ENCODE measurements at regions not wholly inside any gene's neighbourhood (a gene's known extent, or its start where the extent isn't known, plus 50 kb on each side); places are given as distances from the start of the nearest gene placed in this dataset.
"Not testable (repeated sequence)": the region's sequence is repeated elsewhere in the genome, so short reads cannot be mapped to it uniquely, and the experiment has no call there.

- DNase-seq (ENCODE audit: low read depth, low spot score) = no peak
- Histone ChIP-seq H3K4me3 (ENCODE audit: low read depth, low read length) (no peak overlapping the region), H3K9me3 (ENCODE audit: control insufficient read depth, insufficient read depth, low read length) (peaks cover 48% of the 10 kb centered on the region), H3K27ac (ENCODE audit: low read depth, low read length) (no peak overlapping the region), H3K27me3 (ENCODE audit: control insufficient read depth, insufficient read depth, low read length) (no peaks in the 10 kb centered on the region)
- ChIA-PET POLR2A (no interaction called here), CTCF (no interaction called here)
- no peak for TF ChIP-seq CTCF (IDR thresholded peaks at IDR 0.05; ENCODE audit: low read depth, low read length)
Observed at GRCh38 chr20:30630761-30631160, 626.7 kb upstream of the DEFB115 start.

GRCh38 chr20:30631261-30631789 lies 626.1 kb upstream of the DEFB115 start:
- H3K27ac ChIP-seq (ENCODE audit: low read depth, low read length); CTCF ChIA-PET; H3K4me3 ChIP-seq (ENCODE audit: low read depth, low read length); DNase-seq (ENCODE audit: low read depth, low spot score); POLR2A ChIA-PET; H3K27me3 ChIP-seq (ENCODE audit: control insufficient read depth, insufficient read depth, low read length): not testable (repeated sequence)
- H3K9me3 ChIP-seq (ENCODE audit: control insufficient read depth, insufficient read depth, low read length) = peaks cover 51% of the 10 kb centered on the region

- CTCF ChIA-PET; POLR2A ChIA-PET; DNase-seq (ENCODE audit: low read depth, low spot score): not testable (repeated sequence)
Observed at GRCh38 chr20:30632773-30633172, 624.7 kb upstream of the DEFB115 start.

GRCh38 chr20:30641522-30641921 lies 615.9 kb upstream of the DEFB115 start:
- POLR2A ChIA-PET; H3K27ac ChIP-seq (ENCODE audit: low read depth, low read length); H3K4me3 ChIP-seq (ENCODE audit: low read depth, low read length); H3K27me3 ChIP-seq (ENCODE audit: control insufficient read depth, insufficient read depth, low read length); CTCF ChIA-PET; DNase-seq (ENCODE audit: low read depth, low spot score): not testable (repeated sequence)
- peaks cover 10% of the 10 kb centered on the region for H3K9me3 ChIP-seq (ENCODE audit: control insufficient read depth, insufficient read depth, low read length)

More at GRCh38 chr20:30632773-30633172, 624.7 kb upstream of the DEFB115 start:
- not testable (repeated sequence) for H3K4me3 ChIP-seq (ENCODE audit: low read depth, low read length); H3K27me3 ChIP-seq (ENCODE audit: control insufficient read depth, insufficient read depth, low read length); H3K27ac ChIP-seq (ENCODE audit: low read depth, low read length)
- peaks cover 50% of the 10 kb centered on the region for H3K9me3 ChIP-seq (ENCODE audit: control insufficient read depth, insufficient read depth, low read length)

- DNase-seq (ENCODE audit: low read depth, low spot score); H3K27ac ChIP-seq (ENCODE audit: low read depth, low read length); POLR2A ChIA-PET; H3K27me3 ChIP-seq (ENCODE audit: control insufficient read depth, insufficient read depth, low read length); CTCF ChIA-PET; H3K9me3 ChIP-seq (ENCODE audit: control insufficient read depth, insufficient read depth, low read length); H3K4me3 ChIP-seq (ENCODE audit: low read depth, low read length): not testable (repeated sequence)
Observed at GRCh38 chr20:30660982-30661381, 596.5 kb upstream of the DEFB115 start.

GRCh38 chr20:30668418-30668817 lies 589.0 kb upstream of the DEFB115 start:
- POLR2A ChIA-PET; H3K27me3 ChIP-seq (ENCODE audit: control insufficient read depth, insufficient read depth, low read length); H3K4me3 ChIP-seq (ENCODE audit: low read depth, low read length); H3K9me3 ChIP-seq (ENCODE audit: control insufficient read depth, insufficient read depth, low read length); H3K27ac ChIP-seq (ENCODE audit: low read depth, low read length); CTCF ChIA-PET; DNase-seq (ENCODE audit: low read depth, low spot score): not testable (repeated sequence)

- H3K27ac ChIP-seq (ENCODE audit: low read depth, low read length); POLR2A ChIA-PET; CTCF ChIA-PET; H3K9me3 ChIP-seq (ENCODE audit: control insufficient read depth, insufficient read depth, low read length); DNase-seq (ENCODE audit: low read depth, low spot score); H3K4me3 ChIP-seq (ENCODE audit: low read depth, low read length); H3K27me3 ChIP-seq (ENCODE audit: control insufficient read depth, insufficient read depth, low read length): not testable (repeated sequence)
Observed at GRCh38 chr20:30669330-30670029, 588.0 kb upstream of the DEFB115 start.

- CTCF ChIA-PET = not testable (repeated sequence)
Observed at GRCh38 chr20:30671120-30671519, 586.3 kb upstream of the DEFB115 start.

GRCh38 chr20:30675988-30676564 lies 581.4 kb upstream of the DEFB115 start:
- DNase-seq (ENCODE audit: low read depth, low spot score); H3K27me3 ChIP-seq (ENCODE audit: control insufficient read depth, insufficient read depth, low read length); H3K4me3 ChIP-seq (ENCODE audit: low read depth, low read length); H3K27ac ChIP-seq (ENCODE audit: low read depth, low read length); H3K9me3 ChIP-seq (ENCODE audit: control insufficient read depth, insufficient read depth, low read length); POLR2A ChIA-PET; CTCF ChIA-PET: not testable (repeated sequence)

More at GRCh38 chr20:30671120-30671519, 586.3 kb upstream of the DEFB115 start:
- DNase-seq (ENCODE audit: low read depth, low spot score); POLR2A ChIA-PET; H3K4me3 ChIP-seq (ENCODE audit: low read depth, low read length); H3K27me3 ChIP-seq (ENCODE audit: control insufficient read depth, insufficient read depth, low read length); H3K27ac ChIP-seq (ENCODE audit: low read depth, low read length); H3K9me3 ChIP-seq (ENCODE audit: control insufficient read depth, insufficient read depth, low read length): not testable (repeated sequence)

- H3K9me3 ChIP-seq (ENCODE audit: control insufficient read depth, insufficient read depth, low read length); H3K4me3 ChIP-seq (ENCODE audit: low read depth, low read length); CTCF ChIA-PET; H3K27me3 ChIP-seq (ENCODE audit: control insufficient read depth, insufficient read depth, low read length); H3K27ac ChIP-seq (ENCODE audit: low read depth, low read length); DNase-seq (ENCODE audit: low read depth, low spot score); POLR2A ChIA-PET: not testable (repeated sequence)
Observed at GRCh38 chr20:30682236-30682635, 575.2 kb upstream of the DEFB115 start.

- H3K27ac ChIP-seq (ENCODE audit: low read depth, low read length); H3K9me3 ChIP-seq (ENCODE audit: control insufficient read depth, insufficient read depth, low read length); POLR2A ChIA-PET; CTCF ChIA-PET; DNase-seq (ENCODE audit: low read depth, low spot score); H3K27me3 ChIP-seq (ENCODE audit: control insufficient read depth, insufficient read depth, low read length); H3K4me3 ChIP-seq (ENCODE audit: low read depth, low read length): not testable (repeated sequence)
Observed at GRCh38 chr20:30712861-30713260, 544.6 kb upstream of the DEFB115 start.

Data from AG04450 (cell line).